HL-60 (cell line): ENCODE measurements at regions not wholly inside any gene's neighbourhood (a gene's known extent, or its start where the extent isn't known, plus 50 kb on each side); places are given as distances from the start of the nearest gene placed in this dataset.

Source experiments
- DNase-seq, 2 experiments: peaks; one replicate each; pipeline ENCODE4 v3.0.0-alpha.2; 2010 to 2020; ENCODE audit warnings: low read depth in 1 of 2, low spot score in 1 of 2
- H3K27ac ChIP-seq: fragments of 250-450 bp; sonication (Bioruptor Pico); replicated peaks from 2 replicates; pipeline ENCODE4 v1.5.1; 2020; ENCODE audit warnings: mild to moderate bottlenecking, moderate library complexity
- H3K27me3 ChIP-seq: fragments of 250-450 bp; sonication (Bioruptor Pico); 2 replicates; pipeline ENCODE4 v1.5.1; 2021; ENCODE audit warnings: mild to moderate bottlenecking, moderate library complexity; ENCODE audit not compliant: insufficient read depth, poor library complexity, severe bottlenecking
- H3K4me3 ChIP-seq: replicated peaks from 2 replicates; pipeline ENCODE4 v1.5.1; 2011; ENCODE audit warnings: mild to moderate bottlenecking, control low read depth, low read length; ENCODE audit not compliant: insufficient read depth
- CTCF ChIP-seq: IDR thresholded peaks from one replicate; pipeline ENCODE4 v1.5.1; 2011; ENCODE audit warnings: low read length, control low read depth, inconsistent platforms; ENCODE audit not compliant: insufficient read depth
- GABPA ChIP-seq: IDR thresholded peaks from 2 replicates; pipeline ENCODE4 v1.6.1; 2012; ENCODE audit warnings: low read depth
- POLR2AphosphoS5 ChIP-seq: IDR thresholded peaks from 2 replicates; pipeline ENCODE4 v1.6.1; 2012; ENCODE audit warnings: low read depth
- REST ChIP-seq: IDR thresholded peaks from 2 replicates; pipeline ENCODE4 v1.6.1; 2012; ENCODE audit warnings: low read depth; ENCODE audit not compliant: insufficient replicate concordance
- SPI1 ChIP-seq: IDR thresholded peaks from 2 replicates; pipeline ENCODE4 v1.6.1; 2012; ENCODE audit warnings: low read depth, mild to moderate bottlenecking, borderline replicate concordance

GRCh38 chr9:89872426-89872912, 267.7 kb downstream of the GADD45G start:
- TF ChIP-seq CTCF (no peak), REST (no peak), POLR2AphosphoS5 (no peak), SPI1 (no peak), GABPA (no peak)
- DNase-seq: no peak
- Histone ChIP-seq H3K27ac (no peak overlapping the region), H3K4me3 (no peak overlapping the region), H3K27me3 (no peaks in the 10 kb centered on the region)

- Histone ChIP-seq H3K27me3 (no peaks in the 10 kb centered on the region), H3K27ac (no peak overlapping the region), H3K4me3 (no peak overlapping the region)
- no peak for DNase-seq
- no peak for TF ChIP-seq CTCF
- no peak for TF ChIP-seq POLR2AphosphoS5
These were observed 268.3 kb downstream of the GADD45G start for GRCh38 chr9:89872913-89873707.

- H3K27ac ChIP-seq: no peak overlapping the region
- no peak for DNase-seq
These were observed 269.0 kb downstream of the GADD45G start for GRCh38 chr9:89873801-89874200.

GRCh38 chr9:89874351-89875321, 269.8 kb downstream of the GADD45G start:
- Histone ChIP-seq H3K4me3 (no peak overlapping the region), H3K27ac (no peak overlapping the region), H3K27me3 (no peaks in the 10 kb centered on the region)
- DNase-seq: no peak
- TF ChIP-seq CTCF: no peak
- no peak for TF ChIP-seq REST
- no peak for TF ChIP-seq GABPA
- no peak for TF ChIP-seq POLR2AphosphoS5
- TF ChIP-seq SPI1: no peak

More at GRCh38 chr9:89873801-89874200, 269.0 kb downstream of the GADD45G start:
- no peaks in the 10 kb centered on the region for H3K27me3 ChIP-seq
- TF ChIP-seq POLR2AphosphoS5: no peak
- no peak overlapping the region for H3K4me3 ChIP-seq
